ENCODE measurements at regions not wholly inside any gene's neighbourhood (a gene's known extent, or its start where the extent isn't known, plus 50 kb on each side); places are given as distances from the start of the nearest gene placed in this dataset.

DNA sequence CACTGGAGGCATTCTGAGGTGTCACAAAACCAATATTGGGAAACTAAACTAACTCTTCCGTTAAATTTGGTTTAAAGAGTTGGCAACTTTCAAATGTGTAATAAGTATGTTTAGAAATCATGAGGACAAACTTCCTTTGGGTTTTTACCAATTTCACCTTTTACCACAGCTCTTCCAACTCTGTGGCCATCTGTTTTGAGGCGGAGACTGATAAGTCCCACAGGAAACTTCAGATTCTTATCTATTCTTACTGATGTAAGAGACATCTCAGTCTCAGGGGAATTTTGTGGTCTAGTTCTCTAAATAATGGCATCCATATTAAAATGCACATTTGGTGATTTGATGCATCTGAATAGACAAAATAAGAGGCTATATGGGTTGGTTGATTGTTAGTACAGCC, 229.2 kb upstream of the AFF2 start:
- DNase-seq (no peak), ATAC-seq (no peak)
- no peak overlapping the region for H3K27ac ChIP-seq (ENCODE audit: low read length)
- no peaks in the 10 kb centered on the region for H3K79me2 ChIP-seq (ENCODE audit: low read length)
- no peak overlapping the region for H3K4me2 ChIP-seq (ENCODE audit: low read length)
- no peak overlapping the region for H3K9ac ChIP-seq (ENCODE audit: low read length)
- H3K9me2 ChIP-seq (replicated peaks; ENCODE audit: low read length) = no peaks in the 10 kb centered on the region
- no peaks in the 10 kb centered on the region for H3F3A ChIP-seq (ENCODE audit: low read length, unreplicated experiment)
- H3K4me1 ChIP-seq (ENCODE audit: insufficient read depth, low read length) = no peaks in the 10 kb centered on the region
- no peaks in the 10 kb centered on the region for H3K9me3 ChIP-seq (ENCODE audit: low read length)
- BruUV-seq (replicated peaks) = no TSS peak
- H3K27me3 ChIP-seq (ENCODE audit: low read length) = no peaks in the 10 kb centered on the region
- intact Hi-C loops (cut with micrococcal nuclease) = no loop called here
- H3K36me3 ChIP-seq (ENCODE audit: low read depth, low read length) = no peaks in the 10 kb centered on the region
- ChIA-PET POLR2A (ENCODE audit: unreplicated experiment) (no interaction called here), CTCF (no interaction called here)
- no peak overlapping the region for H3K4me3 ChIP-seq (ENCODE audit: low read length)
- no peak overlapping the region for H2AFZ ChIP-seq (ENCODE audit: low read length)
- TF ChIP-seq CTCF (conservative IDR thresholded peaks at IDR 0.05; ENCODE audit: low read depth, low read length) (no peak), EZH2phosphoT487 (IDR thresholded peaks at IDR 0.05; ENCODE audit: borderline replicate concordance, low read length) (no peak), EZH2 (IDR thresholded peaks at IDR 0.05; ENCODE audit: low read length, unreplicated experiment) (no peak)
- H4K20me1 ChIP-seq (ENCODE audit: low read length) = no peaks in the 10 kb centered on the region

GRCh38 chrX:148281920-148282319, 218.5 kb upstream of the AFF2 start:
- POLR2A ChIA-PET (ENCODE audit: unreplicated experiment) = no interaction called here
- no peaks in the 10 kb centered on the region for H3K9me2 ChIP-seq (replicated peaks; ENCODE audit: low read length)
- TF ChIP-seq EZH2phosphoT487 (IDR thresholded peaks at IDR 0.05; ENCODE audit: borderline replicate concordance, low read length) (no peak), EZH2 (IDR thresholded peaks at IDR 0.05; ENCODE audit: low read length, unreplicated experiment) (no peak)

GRCh38 chrX:148282504-148282903, 217.9 kb upstream of the AFF2 start:
- Histone ChIP-seq H3K79me2 (ENCODE audit: low read length) (no peaks in the 10 kb centered on the region), H3K27me3 (ENCODE audit: low read length) (no peaks in the 10 kb centered on the region), H2AFZ (ENCODE audit: low read length) (no peak overlapping the region), H3K4me1 (ENCODE audit: insufficient read depth, low read length) (no peaks in the 10 kb centered on the region), H3K4me2 (ENCODE audit: low read length) (no peak overlapping the region), H3K9me2 (replicated peaks; ENCODE audit: low read length) (no peaks in the 10 kb centered on the region), H3K4me3 (ENCODE audit: low read length) (no peak overlapping the region), H3K9me3 (ENCODE audit: low read length) (no peaks in the 10 kb centered on the region), H3K36me3 (ENCODE audit: low read depth, low read length) (no peaks in the 10 kb centered on the region), H3K9ac (ENCODE audit: low read length) (no peak overlapping the region), H4K20me1 (ENCODE audit: low read length) (no peaks in the 10 kb centered on the region), H3F3A (ENCODE audit: low read length, unreplicated experiment) (no peaks in the 10 kb centered on the region), H3K27ac (ENCODE audit: low read length) (no peak overlapping the region)
- ChIA-PET POLR2A (ENCODE audit: unreplicated experiment) (no interaction called here), CTCF (no interaction called here)
- no TSS peak for BruUV-seq (replicated peaks)
- no peak for DNase-seq
- intact Hi-C loops (cut with micrococcal nuclease) = no loop called here
- no peak for TF ChIP-seq EZH2phosphoT487 (IDR thresholded peaks at IDR 0.05; ENCODE audit: borderline replicate concordance, low read length)
- TF ChIP-seq CTCF (conservative IDR thresholded peaks at IDR 0.05; ENCODE audit: low read depth, low read length) = no peak
- TF ChIP-seq EZH2 (IDR thresholded peaks at IDR 0.05; ENCODE audit: low read length, unreplicated experiment) = no peak
- no peak for ATAC-seq

More at GRCh38 chrX:148281920-148282319, 218.5 kb upstream of the AFF2 start:
- no peaks in the 10 kb centered on the region for H3K27me3 ChIP-seq (ENCODE audit: low read length)
- no peak overlapping the region for H3K9ac ChIP-seq (ENCODE audit: low read length)
- H3K79me2 ChIP-seq (ENCODE audit: low read length) = no peaks in the 10 kb centered on the region
- no peak overlapping the region for H2AFZ ChIP-seq (ENCODE audit: low read length)
- no peak for ATAC-seq
- DNase-seq = no peak
- no TSS peak for BruUV-seq (replicated peaks)
- intact Hi-C loops (cut with micrococcal nuclease) = no loop called here
- no peaks in the 10 kb centered on the region for H3F3A ChIP-seq (ENCODE audit: low read length, unreplicated experiment)
- H3K4me2 ChIP-seq (ENCODE audit: low read length) = no peak overlapping the region
- H3K36me3 ChIP-seq (ENCODE audit: low read depth, low read length) = no peaks in the 10 kb centered on the region
- H3K4me3 ChIP-seq (ENCODE audit: low read length) = no peak overlapping the region
- H3K4me1 ChIP-seq (ENCODE audit: insufficient read depth, low read length) = no peaks in the 10 kb centered on the region
- no peaks in the 10 kb centered on the region for H3K9me3 ChIP-seq (ENCODE audit: low read length)
- CTCF ChIA-PET = no interaction called here
- H3K27ac ChIP-seq (ENCODE audit: low read length) = no peak overlapping the region
- H4K20me1 ChIP-seq (ENCODE audit: low read length) = no peaks in the 10 kb centered on the region

Measured in PC-3 (cell line).